ENCODE measurements at regions not wholly inside any gene's neighbourhood (a gene's known extent, or its start where the extent isn't known, plus 50 kb on each side); places are given as distances from the start of the nearest gene placed in this dataset.

DNA sequence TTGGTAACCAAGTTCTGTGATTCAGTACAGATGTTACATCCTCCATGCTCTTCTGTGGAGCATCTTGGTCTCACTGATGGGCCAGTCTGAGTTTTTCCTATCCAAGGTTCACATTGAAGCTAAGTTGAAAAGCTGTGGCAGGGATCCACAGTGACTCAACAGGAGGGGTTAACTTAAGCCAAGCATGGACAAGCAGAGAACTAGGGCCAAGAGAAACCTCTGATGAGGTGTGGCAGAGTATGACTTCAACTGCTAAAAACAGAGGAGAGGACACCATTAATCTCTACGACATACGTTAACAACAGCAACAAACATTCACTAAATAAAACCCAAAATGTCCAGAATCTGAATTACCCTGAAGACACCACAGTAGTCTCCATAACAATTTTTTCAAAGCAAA lies 268.1 kb upstream of the UBE2E2 start:
- ATAC-seq (peak; percentile 26), DNase-seq (peak in 1 of 4 donors; percentile 51)
- no peak overlapping the region for H3K27ac ChIP-seq
- H3K27me3 ChIP-seq, result no peaks in the 10 kb centered on the region
- no peaks in the 10 kb centered on the region for H3K36me3 ChIP-seq
- H3K4me1 ChIP-seq, result no peaks in the 10 kb centered on the region
- intact Hi-C loops (cut with DNase I), result no loop called here
- TF ChIP-seq, protein P1, sequence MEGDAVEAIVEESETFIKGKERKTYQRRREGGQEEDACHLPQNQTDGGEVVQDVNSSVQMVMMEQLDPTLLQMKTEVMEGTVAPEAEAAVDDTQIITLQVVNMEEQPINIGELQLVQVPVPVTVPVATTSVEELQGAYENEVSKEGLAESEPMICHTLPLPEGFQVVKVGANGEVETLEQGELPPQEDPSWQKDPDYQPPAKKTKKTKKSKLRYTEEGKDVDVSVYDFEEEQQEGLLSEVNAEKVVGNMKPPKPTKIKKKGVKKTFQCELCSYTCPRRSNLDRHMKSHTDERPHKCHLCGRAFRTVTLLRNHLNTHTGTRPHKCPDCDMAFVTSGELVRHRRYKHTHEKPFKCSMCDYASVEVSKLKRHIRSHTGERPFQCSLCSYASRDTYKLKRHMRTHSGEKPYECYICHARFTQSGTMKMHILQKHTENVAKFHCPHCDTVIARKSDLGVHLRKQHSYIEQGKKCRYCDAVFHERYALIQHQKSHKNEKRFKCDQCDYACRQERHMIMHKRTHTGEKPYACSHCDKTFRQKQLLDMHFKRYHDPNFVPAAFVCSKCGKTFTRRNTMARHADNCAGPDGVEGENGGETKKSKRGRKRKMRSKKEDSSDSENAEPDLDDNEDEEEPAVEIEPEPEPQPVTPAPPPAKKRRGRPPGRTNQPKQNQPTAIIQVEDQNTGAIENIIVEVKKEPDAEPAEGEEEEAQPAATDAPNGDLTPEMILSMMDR (IDR thresholded peaks at IDR 0.05), result no peak
- no peak overlapping the region for H3K4me3 ChIP-seq
- peaks cover 0 to 2% of the 10 kb centered on the region in 2 donors for H3K9me3 ChIP-seq

DNA sequence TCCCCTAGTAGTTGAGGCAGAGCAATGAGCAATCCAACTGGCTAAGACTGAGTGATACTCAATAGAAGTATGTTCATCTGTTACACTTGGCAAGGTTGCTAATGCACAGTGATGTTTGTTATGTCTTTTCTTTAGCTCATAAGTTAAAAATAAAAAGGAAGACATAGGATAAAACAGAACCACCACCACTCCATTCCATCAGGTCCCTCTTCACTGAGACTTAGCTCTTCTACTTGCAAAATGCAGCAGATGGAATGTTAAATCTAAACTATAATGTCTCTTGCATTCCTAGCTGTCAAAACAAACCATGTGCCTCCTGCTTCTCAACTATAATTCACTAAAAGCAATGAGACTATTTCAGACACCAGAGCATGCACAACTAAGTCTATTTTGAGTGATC lies 265.6 kb upstream of the UBE2E2 start:
- H3K4me3 ChIP-seq, result no peak overlapping the region
- H3K9me3 ChIP-seq, result no peaks in the 10 kb centered on the region
- TF ChIP-seq, protein P1 (IDR thresholded peaks at IDR 0.05), result no peak
- intact Hi-C loops (cut with DNase I), result no loop called here
- H3K27me3 ChIP-seq, result no peaks in the 10 kb centered on the region
- DNase-seq (no peak), ATAC-seq (no peak)
- no peaks in the 10 kb centered on the region for H3K36me3 ChIP-seq
- H3K27ac ChIP-seq, result no peak overlapping the region
- no peaks in the 10 kb centered on the region for H3K4me1 ChIP-seq

DNA sequence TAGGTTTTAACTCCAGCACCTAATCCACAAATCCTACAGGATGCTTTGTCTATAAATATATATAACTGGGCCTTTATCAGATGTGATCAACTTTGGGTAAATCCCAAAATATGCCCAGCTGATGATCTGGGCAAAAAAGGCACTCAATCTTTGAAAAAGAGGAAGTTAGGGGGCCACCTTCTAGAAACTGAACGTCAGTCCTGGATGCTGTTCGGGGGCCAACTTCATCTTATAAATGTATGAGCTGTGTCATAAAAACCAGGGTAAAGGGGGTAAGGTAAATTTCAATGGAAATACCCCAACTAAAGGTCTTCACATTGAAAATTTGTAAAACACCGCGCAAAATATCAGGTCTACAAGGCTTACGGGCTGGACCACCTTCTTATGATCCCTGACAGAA lies 264.4 kb upstream of the UBE2E2 start:
- ATAC-seq, result no peak
- H3K4me3 ChIP-seq, result no peak overlapping the region

DNA sequence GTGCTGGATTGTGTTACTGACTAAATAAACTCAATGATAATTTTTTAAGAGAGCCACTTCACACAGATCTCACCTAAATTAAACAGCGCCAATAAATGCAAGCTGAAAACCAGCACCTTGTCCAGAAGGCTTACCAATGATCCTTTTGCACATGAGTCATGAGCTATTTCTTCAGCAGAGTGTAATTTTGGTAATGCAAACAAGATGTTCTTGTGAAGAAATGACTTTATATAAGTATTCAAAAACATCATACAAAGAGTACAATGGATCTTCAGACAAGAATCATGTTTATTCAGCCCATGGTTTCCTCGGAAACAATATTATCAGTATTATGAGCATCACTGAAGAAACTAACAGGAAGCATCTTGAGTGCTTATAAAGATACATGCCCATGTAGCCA lies 263.8 kb upstream of the UBE2E2 start:
- DNase-seq, result no peak
- TF ChIP-seq, protein P1 (IDR thresholded peaks at IDR 0.05), result no peak
- Histone ChIP-seq H3K4me3 (no peak overlapping the region), H3K4me1 (no peaks in the 10 kb centered on the region), H3K9me3 (no peaks in the 10 kb centered on the region), H3K36me3 (no peaks in the 10 kb centered on the region), H3K27ac (no peak overlapping the region), H3K27me3 (no peaks in the 10 kb centered on the region)
- intact Hi-C loops (cut with DNase I), result no loop called here
- peak; percentile 50 for ATAC-seq

More for the DNA sequence above, 264.4 kb upstream of the UBE2E2 start:
- TF ChIP-seq, protein P1 (IDR thresholded peaks at IDR 0.05), result no peak
- intact Hi-C loops (cut with DNase I), result no loop called here
- Histone ChIP-seq H3K27ac (no peak overlapping the region), H3K36me3 (no peaks in the 10 kb centered on the region), H3K4me1 (no peaks in the 10 kb centered on the region), H3K9me3 (no peaks in the 10 kb centered on the region), H3K27me3 (no peaks in the 10 kb centered on the region)
- DNase-seq, result no peak

DNA sequence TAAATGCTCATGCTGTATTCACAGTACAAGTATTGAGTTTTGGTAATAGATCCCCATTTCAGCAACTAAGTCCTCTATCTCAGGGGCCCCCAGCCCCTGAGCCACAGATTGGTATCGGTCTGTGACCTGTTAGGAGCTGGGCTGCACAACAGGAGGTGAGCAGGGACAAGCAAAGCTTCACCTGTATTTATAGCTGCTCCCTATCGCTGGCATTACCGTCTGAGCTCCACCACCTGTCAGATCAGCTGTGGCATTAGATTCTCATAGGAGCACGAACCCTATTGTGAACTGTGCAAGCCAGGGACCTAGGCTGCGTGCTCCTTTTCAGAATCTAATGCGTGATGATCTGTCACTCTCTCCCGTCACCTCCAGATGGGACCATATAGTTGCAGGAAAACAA lies 262.8 kb upstream of the UBE2E2 start:
- TF ChIP-seq, protein P1 (IDR thresholded peaks at IDR 0.05), result no peak
- no peaks in the 10 kb centered on the region for H3K36me3 ChIP-seq
- no peak overlapping the region for H3K4me3 ChIP-seq
- no peaks in the 10 kb centered on the region for H3K27me3 ChIP-seq
- ATAC-seq (no peak), DNase-seq (no peak)
- H3K9me3 ChIP-seq, result no peaks in the 10 kb centered on the region
- H3K4me1 ChIP-seq, result no peaks in the 10 kb centered on the region
- intact Hi-C loops (cut with DNase I), result no loop called here
- no peak overlapping the region for H3K27ac ChIP-seq

Measured in left lung (tissue), 4 donors.